Muscle of leg (tissue), 3 donors: ENCODE measurements at regions not wholly inside any gene's neighbourhood (a gene's known extent, or its start where the extent isn't known, plus 50 kb on each side); places are given as distances from the start of the nearest gene placed in this dataset.
A peak's percentile ranks its signal among the peaks of the same experiment; 100 is the strongest.

Source experiments
- DNase-seq: peaks from one replicate; pipeline ENCODE4 v3.0.0; 2013
- H3K27ac ChIP-seq: one replicate; pipeline ENCODE4 v1.5.1; 2013; ENCODE audit warnings: mild to moderate bottlenecking, low read length, control low read depth
- H3K27me3 ChIP-seq: one replicate; pipeline ENCODE4 v1.6.1; 2013; ENCODE audit warnings: low read length; ENCODE audit not compliant: control insufficient read depth, insufficient read depth
- H3K36me3 ChIP-seq: one replicate; pipeline ENCODE4 v1.6.1; 2013; ENCODE audit warnings: low read length; ENCODE audit not compliant: control insufficient read depth, insufficient read depth
- H3K4me1 ChIP-seq: one replicate; pipeline ENCODE4 v1.6.1; 2013; ENCODE audit warnings: low read length; ENCODE audit not compliant: control insufficient read depth, insufficient read depth
- H3K4me3 ChIP-seq: one replicate; pipeline ENCODE4 v1.5.1; 2013; ENCODE audit warnings: low read length, control low read depth
- H3K9me3 ChIP-seq: replicated peaks from 2 replicates; pipeline ENCODE4 v1.6.1; 2013; ENCODE audit warnings: low read depth, low read length; ENCODE audit not compliant: control insufficient read depth
- WGBS: methylation state at CpG from one replicate; pipeline ENCODE4 v1.1.5; 2013; ENCODE audit warnings: missing lambda C conversion rate; ENCODE audit not compliant: insufficient coverage; 5-methylcytosine and 5-hydroxymethylcytosine counted together

DNA sequence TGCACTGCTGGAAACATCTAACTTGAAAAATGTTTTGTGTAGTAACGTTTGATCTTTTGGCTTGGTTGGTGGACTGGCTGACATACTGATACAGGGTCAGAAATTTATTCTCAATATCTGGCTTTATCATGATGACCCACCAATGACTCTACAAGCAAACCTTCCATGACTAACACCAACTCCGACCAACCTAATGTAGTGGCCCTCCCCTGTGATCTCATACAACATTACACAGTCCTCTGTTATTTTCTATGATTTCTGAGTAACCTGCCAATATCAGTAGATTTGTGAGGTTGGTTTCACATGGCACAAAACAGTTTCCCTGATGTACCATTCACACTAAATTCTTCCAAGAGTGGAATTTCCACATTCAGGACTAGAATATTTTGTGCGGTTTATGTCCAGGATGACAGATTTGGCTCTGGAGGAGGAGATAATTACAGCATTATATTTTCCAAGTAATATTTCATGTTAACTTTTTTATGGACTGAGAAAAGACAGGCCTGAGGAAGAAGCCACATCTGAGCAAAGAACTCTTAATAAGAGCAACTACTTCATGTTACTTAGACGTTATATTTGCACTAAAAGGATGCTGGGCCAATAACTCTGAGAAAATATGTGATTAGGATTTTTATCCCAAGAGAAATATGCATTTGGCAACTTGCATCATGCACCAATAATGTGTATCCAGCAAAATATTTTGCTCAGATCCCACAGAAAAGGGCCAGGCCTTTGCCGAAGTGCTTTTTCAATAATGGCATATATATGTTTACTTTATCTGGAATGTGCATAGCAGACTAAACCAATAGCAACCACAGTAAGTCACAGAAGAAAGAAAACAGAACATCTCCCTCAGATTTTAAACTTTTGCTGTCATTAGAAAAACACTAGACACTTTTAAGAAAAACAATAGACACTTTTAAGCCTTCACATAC, 273.4 kb downstream of the KCNN2 start:
- Histone ChIP-seq H3K36me3 (no peaks in the 10 kb centered on the region), H3K27ac (no peak overlapping the region), H3K27me3 (no peaks in the 10 kb centered on the region), H3K9me3 (no peaks in the 10 kb centered on the region), H3K4me3 (no peak overlapping the region), H3K4me1 (no peaks in the 10 kb centered on the region)
- peak; percentile 15 for DNase-seq
- WGBS, result no CpG with 5 or more reads among the region's 5 CpGs

DNA sequence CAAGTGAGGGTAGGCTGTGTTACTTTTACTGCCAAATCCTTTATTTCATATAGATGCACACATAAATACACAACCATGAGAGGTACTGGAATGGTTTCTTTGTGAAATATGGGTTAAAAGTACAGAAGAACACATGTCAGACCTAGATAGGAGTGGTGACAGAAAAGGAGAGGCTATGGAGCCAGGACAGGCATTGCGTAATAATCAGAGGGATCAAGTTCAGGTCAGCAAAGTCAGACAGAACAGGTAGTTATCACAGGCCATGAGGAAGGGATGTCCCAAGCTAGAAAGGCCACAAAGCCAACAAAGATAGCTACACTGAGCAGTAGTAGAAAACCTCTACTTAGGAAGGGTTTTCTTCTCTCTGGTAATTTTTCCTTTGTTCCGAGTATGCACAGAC, 272.6 kb downstream of the KCNN2 start:
- H3K9me3 ChIP-seq, result no peaks in the 10 kb centered on the region
- no peak for DNase-seq
- WGBS, result 100% methylated on average over 1 of the region's 2 CpGs
- H3K27ac ChIP-seq, result no peak overlapping the region
- no peaks in the 10 kb centered on the region for H3K27me3 ChIP-seq
- no peaks in the 10 kb centered on the region for H3K36me3 ChIP-seq
- no peaks in the 10 kb centered on the region for H3K4me1 ChIP-seq
- H3K4me3 ChIP-seq, result no peak overlapping the region

DNA sequence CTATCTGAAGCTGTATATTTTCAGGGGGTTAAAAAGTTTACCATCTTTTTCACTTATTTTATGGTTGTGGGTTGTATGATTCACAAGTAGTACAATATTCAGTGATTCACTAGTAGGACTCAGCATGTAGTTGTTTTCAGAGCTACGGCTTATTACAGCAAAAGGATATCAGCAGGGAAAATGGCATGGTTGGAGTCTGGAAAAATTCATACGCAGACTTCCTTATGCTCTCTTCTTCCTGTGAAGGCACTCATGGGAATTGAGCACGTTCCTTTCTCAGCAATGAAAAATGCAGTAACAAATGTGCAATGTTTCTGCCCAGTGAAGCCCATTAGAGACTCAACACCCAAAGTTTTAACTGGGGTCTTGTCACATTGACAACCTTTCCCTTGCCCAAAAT, 250.5 kb downstream of the KCNN2 start:
- Histone ChIP-seq H3K27ac (no peak overlapping the region), H3K9me3 (no peaks in the 10 kb centered on the region), H3K4me1 (no peaks in the 10 kb centered on the region), H3K4me3 (no peak overlapping the region), H3K36me3 (no peaks in the 10 kb centered on the region), H3K27me3 (no peaks in the 10 kb centered on the region)
- DNase-seq, result peak; percentile 37
- 25% methylated on average over 2 of the region's 3 CpGs for WGBS

DNA sequence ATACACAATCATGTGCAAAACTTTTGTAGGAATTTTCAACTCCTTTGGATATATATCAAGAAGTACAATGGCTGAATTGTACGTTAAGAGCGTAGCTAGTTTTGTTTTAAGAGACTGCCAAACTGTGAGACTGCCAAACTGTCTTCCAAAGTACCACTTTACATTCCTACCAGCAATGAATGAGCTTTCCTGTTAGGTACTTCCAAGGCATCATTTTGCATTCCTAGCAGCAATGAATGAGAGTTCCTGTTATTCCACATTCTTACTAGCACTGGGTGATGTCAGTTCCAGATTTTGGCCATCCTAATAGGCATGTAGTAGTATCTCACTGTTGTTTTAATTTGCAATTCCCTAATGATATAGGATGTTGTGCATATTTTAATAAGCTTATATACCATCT, 219.3 kb downstream of the KCNN2 start:
- H3K9me3 ChIP-seq, result peaks cover 2% of the 10 kb centered on the region
- H3K36me3 ChIP-seq, result no peaks in the 10 kb centered on the region
- no peak overlapping the region for H3K4me3 ChIP-seq
- no peaks in the 10 kb centered on the region for H3K27me3 ChIP-seq
- no peak overlapping the region for H3K27ac ChIP-seq
- WGBS, result no CpG with 5 or more reads among the region's 2 CpGs
- DNase-seq, result no peak
- H3K4me1 ChIP-seq, result no peaks in the 10 kb centered on the region

DNA sequence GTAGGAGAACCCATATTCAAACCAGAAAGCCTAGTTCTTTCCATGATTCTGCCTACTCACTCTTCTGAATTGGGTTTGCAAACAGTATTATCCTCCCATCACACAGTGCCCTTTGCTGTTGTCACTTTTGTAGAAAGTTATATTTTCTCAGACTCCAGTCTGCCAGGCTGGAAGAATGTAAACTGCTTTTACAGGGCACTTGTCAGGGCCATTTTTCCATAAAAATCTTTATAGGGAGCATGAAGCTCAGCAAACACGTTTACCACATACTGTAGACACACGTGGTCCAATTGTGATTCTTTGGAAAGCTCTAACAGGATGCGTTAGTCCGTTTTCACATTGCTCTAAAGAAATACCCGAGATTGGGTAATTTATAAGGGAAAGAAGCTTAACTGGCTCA, 204.0 kb downstream of the KCNN2 start:
- 88% methylated on average over 1 of the region's 5 CpGs for WGBS
- peaks cover 2% of the 10 kb centered on the region for H3K9me3 ChIP-seq
- no peak for DNase-seq
- H3K36me3 ChIP-seq, result no peaks in the 10 kb centered on the region
- H3K4me1 ChIP-seq, result no peaks in the 10 kb centered on the region
- H3K4me3 ChIP-seq, result no peak overlapping the region
- H3K27ac ChIP-seq, result no peak overlapping the region
- no peaks in the 10 kb centered on the region for H3K27me3 ChIP-seq

DNA sequence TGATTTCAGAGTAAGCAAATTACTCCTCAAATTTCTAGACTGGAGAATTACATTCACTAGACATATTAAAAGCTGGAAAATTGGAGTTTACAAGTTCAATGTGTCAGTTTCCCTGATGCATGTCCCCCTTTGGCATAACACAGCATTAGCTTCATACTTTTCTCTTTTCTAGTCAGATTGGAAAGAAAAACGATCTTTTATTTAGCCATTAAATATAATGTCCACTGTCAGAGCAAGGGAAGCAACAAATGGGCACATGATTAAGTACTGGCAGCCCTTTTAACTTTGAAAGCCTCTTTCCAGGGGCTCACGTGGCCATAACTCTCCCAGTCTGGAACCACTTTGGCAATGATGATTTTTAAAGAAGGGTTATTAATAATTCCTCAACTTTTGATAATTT, 203.3 kb downstream of the KCNN2 start:
- Histone ChIP-seq H3K27me3 (no peaks in the 10 kb centered on the region), H3K27ac (no peak overlapping the region)

DNA sequence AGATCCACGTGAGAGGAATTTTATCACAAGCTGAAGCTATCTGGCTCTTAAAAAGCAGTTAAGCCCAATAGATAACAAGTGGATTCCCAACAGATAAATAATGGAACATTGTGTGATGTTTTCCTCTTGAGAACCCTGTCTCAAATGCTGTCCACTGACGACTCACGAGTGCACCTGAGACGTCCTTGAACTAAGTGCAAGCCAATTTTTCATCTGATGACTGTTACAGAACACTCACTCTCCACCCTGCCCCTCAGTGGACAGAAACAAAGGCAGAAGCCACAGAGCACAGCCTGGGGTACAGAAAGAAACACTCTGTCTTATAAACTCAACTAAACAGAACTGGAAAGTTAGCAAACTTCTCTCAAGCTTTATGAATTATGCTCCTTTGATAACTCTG, 199.5 kb downstream of the KCNN2 start:
- 33% methylated on average over 3 of the region's 4 CpGs for WGBS
- no peaks in the 10 kb centered on the region for H3K36me3 ChIP-seq
- no peaks in the 10 kb centered on the region for H3K9me3 ChIP-seq
- no peaks in the 10 kb centered on the region for H3K4me1 ChIP-seq
- no peak overlapping the region for H3K4me3 ChIP-seq
- no peak for DNase-seq
- H3K27ac ChIP-seq, result no peak overlapping the region
- no peaks in the 10 kb centered on the region for H3K27me3 ChIP-seq

More for the DNA sequence above, 203.3 kb downstream of the KCNN2 start:
- DNase-seq, result no peak
- peaks cover under 1% of the 10 kb centered on the region for H3K9me3 ChIP-seq
- WGBS, result no CpG with 5 or more reads among the region's 2 CpGs
- no peak overlapping the region for H3K4me3 ChIP-seq
- no peaks in the 10 kb centered on the region for H3K36me3 ChIP-seq
- no peaks in the 10 kb centered on the region for H3K4me1 ChIP-seq
